Left lobe of liver (tissue), 2 donors: ENCODE measurements at regions not wholly inside any gene's neighbourhood (a gene's known extent, or its start where the extent isn't known, plus 50 kb on each side); places are given as distances from the start of the nearest gene placed in this dataset.

ENCODE experiments used
- ATAC-seq: fragments of 200-7000 bp; cut with Tn5 transposase; one replicate; pipeline ENCODE4 v1.9.1; 2020; ENCODE audit warnings: mild to moderate bottlenecking, moderate library complexity
- DNase-seq: peaks from one replicate; pipeline ENCODE4 v3.0.0-alpha.2; 2020; ENCODE audit warnings: low spot score
- donor health status: DM: no; HTN: no; CAD: no; lungs with moderate emphysema.
- donor health status: DM: no; HTN: yes; CAD: no.

- ATAC-seq = no peak
- no peak for DNase-seq
These were observed 707.8 kb upstream of the LMCD1 start for GRCh38 chr3:7793786-7794185.

GRCh38 chr3:7798276-7798675 is 703.3 kb upstream of the LMCD1 start:
- DNase-seq = no peak

DNA sequence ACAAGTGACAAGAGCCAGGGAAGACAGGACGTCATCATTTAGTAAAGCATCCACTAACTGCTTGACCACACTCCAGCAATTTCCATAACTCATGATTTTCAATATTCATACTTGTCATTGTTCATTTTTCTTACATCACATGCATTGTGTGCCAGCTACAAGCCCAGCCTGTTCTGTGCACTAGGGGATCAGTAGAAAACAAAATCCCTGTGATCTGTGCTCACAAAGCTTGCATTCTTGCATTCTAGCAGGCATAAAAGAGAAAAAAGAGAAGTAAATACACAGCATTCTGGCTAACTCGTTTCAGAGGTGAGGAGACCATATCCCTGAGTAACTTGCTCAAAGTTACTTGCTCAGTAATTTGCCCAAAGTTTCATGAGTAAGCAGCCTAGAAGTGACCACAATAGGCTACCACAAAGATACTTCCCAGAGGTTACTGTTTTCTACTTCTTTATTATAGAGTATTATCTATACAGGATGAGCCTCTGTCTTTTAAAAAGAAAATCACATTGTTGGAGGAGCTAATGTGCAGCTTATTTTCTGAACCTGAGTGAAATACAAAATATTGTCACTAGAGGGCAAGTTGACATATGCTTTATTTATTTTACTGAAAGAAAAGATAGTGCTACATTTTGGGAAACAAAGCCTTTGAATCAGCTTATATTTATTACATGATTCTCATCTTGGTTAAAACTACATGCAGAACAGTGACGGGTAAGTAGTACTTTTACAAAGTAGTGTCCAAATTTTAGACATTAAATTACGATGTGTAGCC is 701.4 kb upstream of the LMCD1 start:
- peak; percentile 55 for ATAC-seq
- DNase-seq = no peak

More at GRCh38 chr3:7798276-7798675, 703.3 kb upstream of the LMCD1 start:
- ATAC-seq = no peak

- ATAC-seq = no peak
- DNase-seq = no peak
These were observed 689.1 kb upstream of the LMCD1 start for GRCh38 chr3:7812490-7812889.

DNA sequence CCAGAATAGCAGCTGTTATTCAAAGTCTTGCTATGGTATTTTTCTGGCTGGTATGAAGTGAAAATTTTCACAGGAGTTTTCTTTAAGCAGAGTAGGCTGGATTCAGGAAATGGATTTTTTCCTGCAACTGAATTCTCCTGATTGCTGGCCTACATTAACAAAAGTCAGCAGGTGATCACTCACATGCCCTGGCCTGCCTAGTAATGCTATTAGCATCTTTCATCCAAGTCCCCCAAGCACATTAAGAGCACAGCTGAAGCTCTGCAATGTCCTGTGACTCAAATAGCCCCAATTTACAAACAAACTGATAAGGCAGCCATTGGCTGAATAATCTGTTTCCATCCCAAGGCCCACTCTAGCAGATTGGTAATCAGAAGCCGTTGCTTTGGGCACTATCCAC is 688.3 kb upstream of the LMCD1 start:
- DNase-seq = no peak
- no peak for ATAC-seq

DNA sequence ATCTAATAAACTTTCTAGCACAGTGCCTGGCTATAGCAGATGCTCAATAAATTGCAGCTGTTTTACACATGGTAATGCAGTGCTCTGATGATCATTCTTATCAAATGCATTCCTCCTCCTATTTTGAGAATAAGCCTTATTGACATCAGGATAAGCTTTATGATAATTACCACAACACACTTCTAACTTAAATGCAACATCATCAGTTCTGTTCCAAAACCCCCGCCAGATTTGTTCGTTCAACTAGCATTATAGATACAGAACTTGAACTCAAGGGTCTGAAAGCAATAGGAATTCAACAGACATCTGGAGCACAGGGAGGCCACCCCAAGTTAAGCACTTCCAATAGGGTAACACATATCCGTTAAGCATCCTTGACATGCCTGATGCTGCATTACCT is 684.4 kb upstream of the LMCD1 start:
- DNase-seq = no peak
- no peak for ATAC-seq

DNA sequence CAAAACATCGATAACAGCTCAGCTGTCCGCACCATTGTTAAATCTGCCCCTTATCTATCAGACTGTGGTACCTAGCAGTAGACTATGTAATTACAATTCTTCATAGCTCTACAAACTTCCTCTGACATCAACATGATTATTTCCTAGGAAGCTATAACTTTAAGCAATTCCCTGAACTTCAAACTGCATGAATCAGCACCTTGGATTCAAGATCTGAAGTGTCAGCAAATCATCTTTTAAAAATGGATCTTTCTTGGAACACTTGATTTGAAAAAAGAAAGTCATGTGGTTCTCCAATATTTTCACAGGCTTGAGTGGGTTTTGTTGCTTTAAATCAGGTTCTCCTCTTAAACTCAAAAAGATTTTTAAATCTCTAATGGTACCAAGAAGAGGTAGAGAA is 680.7 kb upstream of the LMCD1 start:
- no peak for DNase-seq

GRCh38 chr3:7821858-7822257 is 679.8 kb upstream of the LMCD1 start:
- ATAC-seq (no peak), DNase-seq (no peak)

More for the DNA sequence above, 680.7 kb upstream of the LMCD1 start:
- ATAC-seq = no peak

- ATAC-seq = no peak
- DNase-seq = no peak
These were observed 660.2 kb upstream of the LMCD1 start for GRCh38 chr3:7841451-7841850.

- ATAC-seq = no peak
- DNase-seq = no peak
These were observed 658.2 kb upstream of the LMCD1 start for GRCh38 chr3:7843441-7843840.

- DNase-seq (no peak), ATAC-seq (no peak)
These were observed 654.6 kb upstream of the LMCD1 start for GRCh38 chr3:7847021-7847420.

GRCh38 chr3:7847521-7847920 is 654.1 kb upstream of the LMCD1 start:
- ATAC-seq (no peak), DNase-seq (no peak)

GRCh38 chr3:7854266-7854665 is 647.4 kb upstream of the LMCD1 start:
- DNase-seq (no peak), ATAC-seq (no peak)

DNA sequence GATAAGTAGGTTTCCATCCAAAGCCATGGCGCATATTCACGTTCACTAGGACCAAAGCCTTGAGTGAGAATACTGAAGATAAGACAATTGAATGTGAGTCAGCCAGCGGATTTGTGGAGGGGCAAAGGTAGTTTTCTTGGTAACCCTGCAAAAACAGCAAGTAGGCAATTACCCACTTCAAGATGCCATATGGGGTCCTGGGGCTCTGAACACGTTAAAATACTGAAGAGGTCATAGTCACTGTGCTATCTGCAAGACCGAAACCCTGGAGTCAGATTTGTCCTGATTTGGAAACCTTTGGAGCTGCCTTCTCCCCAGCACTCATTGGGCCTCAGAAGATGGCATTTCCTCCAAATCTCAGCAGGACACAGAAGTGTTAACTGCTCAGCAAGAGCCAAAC is 646.9 kb upstream of the LMCD1 start:
- DNase-seq (no peak), ATAC-seq (no peak)

- DNase-seq (no peak), ATAC-seq (no peak)
These were observed 636.0 kb upstream of the LMCD1 start for GRCh38 chr3:7865611-7866010.

GRCh38 chr3:7867587-7867986 is 634.0 kb upstream of the LMCD1 start:
- DNase-seq = no peak
- no peak for ATAC-seq

DNA sequence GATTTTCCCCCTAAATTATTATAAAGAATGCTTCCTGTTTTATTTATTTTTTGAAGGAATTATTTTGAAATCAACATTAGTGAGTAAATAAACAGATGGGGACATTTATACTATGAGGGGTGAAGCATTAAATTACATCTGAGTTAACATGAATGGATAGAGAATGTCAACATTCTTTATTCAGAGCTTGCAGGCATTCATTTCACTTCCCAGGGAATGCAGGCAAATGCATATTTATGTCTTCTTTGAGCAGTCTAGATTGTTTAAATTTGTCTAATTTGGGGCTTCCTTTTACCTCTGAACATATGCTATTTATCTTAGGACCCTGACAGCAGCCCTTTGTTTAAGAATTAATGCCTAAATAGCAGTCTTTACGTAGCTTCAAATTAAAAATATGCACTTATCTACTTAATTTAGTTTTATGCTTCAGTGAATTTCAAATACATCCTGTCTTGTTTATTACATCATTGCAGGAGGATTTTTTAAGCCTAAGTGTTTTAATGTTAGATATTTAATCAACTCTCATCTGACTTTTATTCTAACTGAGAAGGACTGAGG is 630.5 kb upstream of the LMCD1 start:
- ATAC-seq (no peak), DNase-seq (no peak)

DNA sequence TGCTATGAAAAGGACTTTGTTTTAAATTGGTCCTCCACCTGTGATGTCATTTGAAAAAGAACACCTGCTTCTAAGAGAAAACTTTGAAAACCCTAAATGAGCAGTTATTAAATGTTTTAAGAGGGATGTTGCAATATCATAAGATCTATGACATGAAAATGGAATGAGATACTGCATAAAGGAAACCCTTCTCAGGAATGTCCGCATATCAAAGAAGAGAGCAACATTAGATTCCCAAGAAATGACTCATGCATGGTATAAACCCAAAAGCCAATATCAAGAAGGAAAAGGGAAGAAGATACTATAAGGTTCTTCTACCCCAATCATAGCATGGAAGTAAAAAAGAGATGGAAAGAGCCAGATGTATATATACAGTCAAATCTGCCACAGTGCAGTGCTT is 627.5 kb upstream of the LMCD1 start:
- DNase-seq (no peak), ATAC-seq (no peak)

- no peak for DNase-seq
These were observed 625.7 kb upstream of the LMCD1 start for GRCh38 chr3:7875925-7876324.

GRCh38 chr3:7876741-7877297 is 624.8 kb upstream of the LMCD1 start:
- ATAC-seq (no peak), DNase-seq (no peak)

More at GRCh38 chr3:7875925-7876324, 625.7 kb upstream of the LMCD1 start:
- ATAC-seq = no peak

DNA sequence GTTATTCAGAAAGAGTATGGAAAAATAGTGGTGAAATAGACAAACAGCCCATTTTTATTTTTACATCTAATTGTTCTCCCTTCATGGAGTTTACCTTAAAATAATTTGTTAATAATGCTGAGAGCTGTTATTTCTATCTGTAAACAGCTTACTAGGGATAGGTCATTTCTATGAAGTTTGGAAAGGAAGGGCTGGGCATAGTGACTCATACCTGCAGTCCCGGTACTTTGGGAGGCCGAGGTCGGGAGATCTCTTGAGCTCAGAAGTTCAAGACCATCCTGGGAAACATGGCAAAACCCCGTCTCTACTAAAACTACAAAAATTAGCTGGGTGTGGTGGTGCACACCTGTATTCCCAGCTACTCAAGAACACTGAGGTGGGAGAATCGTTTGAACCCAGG is 624.3 kb upstream of the LMCD1 start:
- DNase-seq (no peak), ATAC-seq (no peak)

DNA sequence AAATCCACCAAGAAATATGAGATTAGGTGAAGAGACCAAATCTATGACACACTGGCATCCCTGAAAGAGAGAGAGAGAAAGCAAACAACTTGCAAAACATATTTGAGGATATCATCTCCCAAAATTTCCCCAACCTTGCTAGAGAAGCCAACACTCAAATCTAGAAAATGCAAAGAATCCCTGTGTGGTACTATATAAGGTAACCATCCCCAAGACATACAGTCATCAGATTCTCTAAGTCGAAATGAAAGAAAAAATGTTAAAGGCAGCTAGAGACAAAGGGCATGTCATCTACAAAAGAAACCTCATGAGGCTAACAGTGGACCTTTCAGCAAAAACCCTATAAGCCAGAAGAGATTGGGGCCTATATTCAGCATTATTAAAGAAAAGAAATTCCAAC is 622.1 kb upstream of the LMCD1 start:
- ATAC-seq = no peak

GRCh38 chr3:7881946-7882345 is 619.7 kb upstream of the LMCD1 start:
- ATAC-seq = no peak
- DNase-seq = no peak

More for the DNA sequence above, 622.1 kb upstream of the LMCD1 start:
- no peak for DNase-seq
